GM13977 (cell line): ENCODE measurements at regions not wholly inside any gene's neighbourhood (a gene's known extent, or its start where the extent isn't known, plus 50 kb on each side); places are given as distances from the start of the nearest gene placed in this dataset.
A peak's percentile ranks its signal among the peaks of the same experiment; 100 is the strongest.

Experiments
- DNase-seq: peaks from one replicate; pipeline ENCODE4 v3.0.0; 2012; ENCODE audit warnings: low spot score
- in situ Hi-C: fragments of 300-500 bp; cut with MboI; formaldehyde crosslinking; loops from one replicate; pipeline ENCODE4 v1.12.0; 2022; ENCODE audit warnings: low sequenced_read_pairs, low pct_unique_long_range_greater_than_20kb, mixed read lengths, inconsistent platforms; ENCODE audit not compliant: unreplicated experiment
- TF ChIP-seq, protein P1 (sequence below): IDR thresholded peaks from 2 replicates; pipeline ENCODE4 v1.5.1; 2012; ENCODE audit warnings: mild to moderate bottlenecking, control low read depth; ENCODE audit not compliant: insufficient read depth; ENCODE audit errors: extremely low read depth, missing control alignments

DNA sequence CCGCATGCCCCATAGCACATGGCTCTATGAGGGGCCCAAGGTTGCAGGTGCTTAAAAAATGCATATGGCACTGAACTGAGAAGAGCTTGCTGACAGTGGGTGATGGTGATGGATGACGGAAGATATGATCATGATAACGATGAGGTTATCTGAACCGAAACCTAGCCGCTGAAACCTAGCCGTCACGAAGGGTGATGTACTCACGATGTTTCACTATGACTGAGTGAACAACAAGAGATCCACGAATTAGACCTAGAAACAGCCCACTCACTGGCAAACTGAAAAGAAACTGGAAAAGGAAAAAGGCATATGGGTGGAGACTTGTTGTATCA, 57.6 kb upstream of the BCL6 start:
- in situ Hi-C loops = no loop called here

GRCh38 chr3:187804120-187804744, 59.0 kb upstream of the BCL6 start:
- TF ChIP-seq, protein P1, sequence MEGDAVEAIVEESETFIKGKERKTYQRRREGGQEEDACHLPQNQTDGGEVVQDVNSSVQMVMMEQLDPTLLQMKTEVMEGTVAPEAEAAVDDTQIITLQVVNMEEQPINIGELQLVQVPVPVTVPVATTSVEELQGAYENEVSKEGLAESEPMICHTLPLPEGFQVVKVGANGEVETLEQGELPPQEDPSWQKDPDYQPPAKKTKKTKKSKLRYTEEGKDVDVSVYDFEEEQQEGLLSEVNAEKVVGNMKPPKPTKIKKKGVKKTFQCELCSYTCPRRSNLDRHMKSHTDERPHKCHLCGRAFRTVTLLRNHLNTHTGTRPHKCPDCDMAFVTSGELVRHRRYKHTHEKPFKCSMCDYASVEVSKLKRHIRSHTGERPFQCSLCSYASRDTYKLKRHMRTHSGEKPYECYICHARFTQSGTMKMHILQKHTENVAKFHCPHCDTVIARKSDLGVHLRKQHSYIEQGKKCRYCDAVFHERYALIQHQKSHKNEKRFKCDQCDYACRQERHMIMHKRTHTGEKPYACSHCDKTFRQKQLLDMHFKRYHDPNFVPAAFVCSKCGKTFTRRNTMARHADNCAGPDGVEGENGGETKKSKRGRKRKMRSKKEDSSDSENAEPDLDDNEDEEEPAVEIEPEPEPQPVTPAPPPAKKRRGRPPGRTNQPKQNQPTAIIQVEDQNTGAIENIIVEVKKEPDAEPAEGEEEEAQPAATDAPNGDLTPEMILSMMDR = no peak
- in situ Hi-C loops = no loop called here
- no peak for DNase-seq

More for the DNA sequence above, 57.6 kb upstream of the BCL6 start:
- peak; percentile 69 for DNase-seq
- TF ChIP-seq, protein P1 = no peak

GRCh38 chr3:187804745-187805121, 59.5 kb upstream of the BCL6 start:
- DNase-seq = no peak
- in situ Hi-C loops = no loop called here
- TF ChIP-seq, protein P1 = no peak

DNA sequence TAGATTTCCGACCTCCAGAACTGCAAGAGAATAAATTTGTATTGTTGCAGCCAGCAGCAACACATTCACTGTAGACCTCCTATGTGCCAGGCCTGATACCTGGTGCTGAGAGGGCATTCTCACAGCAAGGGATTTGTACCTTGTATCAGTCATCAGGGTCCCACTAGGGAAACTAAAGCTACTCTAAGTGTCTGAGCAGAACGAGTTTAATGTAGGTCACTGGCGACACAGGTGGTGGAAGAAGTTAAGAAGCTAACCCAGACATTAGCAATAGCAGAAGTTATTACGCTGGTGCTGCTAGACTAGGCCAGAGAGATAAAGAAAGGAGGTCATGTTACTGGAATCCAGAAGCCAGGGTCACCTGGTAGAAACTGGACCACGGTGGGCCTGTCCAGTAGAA, 60.5 kb upstream of the BCL6 start:
- no peak for DNase-seq
- in situ Hi-C loops = no loop called here

DNA sequence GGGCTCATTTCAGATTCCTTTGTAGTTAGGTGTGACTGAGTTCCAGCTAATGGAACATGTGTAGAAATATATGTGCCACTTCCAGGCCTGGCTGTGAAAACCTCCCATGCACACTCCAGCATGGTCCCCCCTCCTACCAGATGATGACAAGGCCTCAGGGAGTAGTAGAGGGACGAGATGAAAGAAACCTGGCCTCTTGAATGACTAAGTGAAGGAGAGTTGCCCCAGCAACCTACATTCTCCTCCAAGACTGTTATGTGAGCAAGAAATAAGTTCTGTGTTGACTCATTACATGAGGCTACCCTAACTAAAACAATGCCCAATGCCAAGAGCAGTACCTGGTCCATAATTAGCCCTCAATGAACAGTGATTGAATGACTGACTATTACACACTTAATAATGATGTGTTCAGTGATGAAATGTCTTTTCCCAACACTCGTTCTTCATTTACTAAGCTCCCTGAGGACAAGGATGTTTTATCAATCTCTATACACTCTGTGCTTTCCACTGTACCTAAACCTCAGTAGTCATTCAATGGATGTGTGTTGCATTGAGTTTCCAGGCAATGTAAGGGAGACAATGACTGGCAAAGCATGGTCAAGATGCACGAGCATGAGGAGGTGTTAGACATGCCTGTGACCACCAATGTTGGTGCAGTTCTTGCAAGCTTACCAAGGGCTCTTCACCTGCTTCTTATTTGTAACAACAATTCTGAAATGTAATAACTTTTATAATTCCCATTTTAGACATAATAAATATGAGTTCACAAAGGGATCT, 62.0 kb upstream of the BCL6 start:
- TF ChIP-seq, protein P1 = no peak
- no peak for DNase-seq
- in situ Hi-C loops = no loop called here

More for the DNA sequence above, 60.5 kb upstream of the BCL6 start:
- TF ChIP-seq, protein P1 = no peak

DNA sequence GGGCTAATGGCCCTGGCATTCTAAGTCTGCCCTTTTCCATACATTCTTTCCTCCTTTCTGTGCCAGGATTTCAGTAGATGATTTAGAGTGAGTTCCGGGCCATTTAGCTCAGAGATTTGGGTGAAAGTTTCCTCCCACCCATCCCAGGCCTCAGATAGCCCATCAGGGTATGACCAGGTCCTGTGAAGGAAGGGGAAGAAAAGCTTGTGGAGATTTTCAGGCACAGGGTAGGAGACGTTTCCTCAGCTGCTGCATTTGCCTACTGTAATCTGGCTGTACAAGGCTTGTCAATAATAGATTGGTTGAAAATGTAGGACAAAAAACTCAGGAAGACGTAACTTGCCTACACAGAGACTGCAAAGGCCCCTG, 63.2 kb upstream of the BCL6 start:
- in situ Hi-C loops = no loop called here
- TF ChIP-seq, protein P1 = no peak
- DNase-seq = no peak
